K562 (cell line): ENCODE measurements at regions not wholly inside any gene's neighbourhood (a gene's known extent, or its start where the extent isn't known, plus 50 kb on each side); places are given as distances from the start of the nearest gene placed in this dataset.

ENCODE experiments used
- ATAC-seq: fragments of 200-7000 bp; cut with Tn5 transposase; 3 replicates; pipeline ENCODE4 v1.9.1; 2020; ENCODE audit warnings: moderate library complexity
- BruUV-seq: library from RNA; stranded (reverse); fragments of 400-500 nt; replicated peaks from 2 replicates; lab custom pipeline; 2021; lab: Mats Ljungman, UMichigan
- CTCF ChIA-PET: fragments of 300-600 bp; formaldehyde crosslinking; extraction: SDS; loops from one replicate; lab custom pipeline; 2021; ENCODE audit warnings: low intra/inter-chr PET ratio; lab: Yijun Ruan, JAX
- POLR2A ChIA-PET: fragments of 300-600, 350-650 bp; sonication (Branson Sonifier 250); formaldehyde crosslinking; extraction: SDS; loops from one replicate; lab custom pipeline; 2021; ENCODE audit warnings: antibody characterized with exemption, inconsistent platforms; lab: Yijun Ruan, JAX
- DNase-seq, 4 experiments: peaks; one replicate each; pipeline versions ENCODE4 v3.0.0 to v3.0.0-alpha.2; 2011 to 2018; ENCODE audit warnings: low spot score in 3 of 4, mixed read lengths in 3 of 4; ENCODE audit errors: extremely low read depth in 1 of 4
- FAIRE-seq: peaks from 2 replicates; lab custom pipeline; 2011; peaks lifted over from hg19 to GRCh38; lab: Jason Lieb, UNC
- H2AFZ ChIP-seq: 2 replicates; pipeline ENCODE4 v1.6.0; 2011; ENCODE audit warnings: low read depth, low read length, control low read depth, inconsistent platforms
- H3K27ac ChIP-seq: fragments of 200-600 bp; 3 replicates; pipeline ENCODE4 v1.8.0; 2011; ENCODE audit warnings: low read depth, mild to moderate bottlenecking, control low read depth, inconsistent platforms, low read length, moderate library complexity, mixed read lengths; ENCODE audit errors: extremely low read depth
- H3K27me3 ChIP-seq, 2 experiments: fragments of 300-600 bp in 1 of 2; 2 replicates in 1 of 2; 3 replicates in 1 of 2; pipeline versions ENCODE4 v1.6.0 to v1.8.0; 2011; ENCODE audit warnings: inconsistent platforms in 2 of 2, low read length in 2 of 2, mild to moderate bottlenecking in 1 of 2, mixed read lengths in 1 of 2, moderate library complexity in 1 of 2; ENCODE audit not compliant: control insufficient read depth in 2 of 2, insufficient read depth in 2 of 2
- H3K36me3 ChIP-seq: fragments of 300-600 bp; 3 replicates; pipeline ENCODE4 v1.8.0; 2011; ENCODE audit warnings: mild to moderate bottlenecking, low read length, inconsistent platforms; ENCODE audit not compliant: control insufficient read depth, insufficient read depth
- H3K4me1 ChIP-seq, 2 experiments: fragments of 200-600 bp in 1 of 2; replicated peaks in 1 of 2; 2 replicates in 1 of 2; 3 replicates in 1 of 2; pipeline versions ENCODE4 v1.5.1 to v1.8.0; 2011; ENCODE audit warnings: inconsistent platforms in 2 of 2, low read length in 2 of 2, mild to moderate bottlenecking in 1 of 2, mixed read lengths in 1 of 2, moderate library complexity in 1 of 2; ENCODE audit not compliant: control insufficient read depth in 2 of 2, insufficient read depth in 2 of 2
- H3K4me2 ChIP-seq: 2 replicates; pipeline ENCODE4 v1.6.1; 2011; ENCODE audit warnings: low read length, control low read depth, inconsistent platforms, mixed read lengths; ENCODE audit not compliant: insufficient read depth
- H3K4me3 ChIP-seq: fragments of 200-600 bp; sonication (generic), shearing (Covaris generic); 2 replicates; pipeline ENCODE4 v1.5.1; 2016; ENCODE audit warnings: control low read depth, inconsistent platforms
- H3K79me2 ChIP-seq: fragments of 200-600 bp; 3 replicates; pipeline ENCODE4 v1.8.0; 2011; ENCODE audit warnings: low read length, inconsistent platforms; ENCODE audit not compliant: control insufficient read depth, insufficient read depth
- H3K9ac ChIP-seq, 2 experiments: 2 replicates each; pipeline versions ENCODE4 v1.6.0 to v1.6.1; 2011; ENCODE audit warnings: low read depth in 2 of 2, low read length in 2 of 2, control low read depth in 1 of 2, inconsistent platforms in 1 of 2, mild to moderate bottlenecking in 1 of 2, mixed read lengths in 1 of 2; ENCODE audit not compliant: insufficient read depth in 1 of 2
- H3K9me1 ChIP-seq: one replicate; pipeline ENCODE4 v1.6.0; 2011; ENCODE audit warnings: inconsistent platforms, mild to moderate bottlenecking, low read length, moderate library complexity; ENCODE audit not compliant: control insufficient read depth, insufficient read depth
- H3K9me3 ChIP-seq: replicated peaks from 2 replicates; pipeline ENCODE4 v1.5.1; 2011; ENCODE audit warnings: low read depth, low read length, inconsistent platforms; ENCODE audit not compliant: control insufficient read depth, insufficient read depth
- H4K20me1 ChIP-seq: replicated peaks from 2 replicates; pipeline ENCODE4 v1.6.1; 2011; ENCODE audit warnings: low read length, inconsistent platforms, mixed read lengths; ENCODE audit not compliant: control insufficient read depth, insufficient read depth
- ARID3A ChIP-seq: IDR thresholded peaks from 2 replicates; pipeline ENCODE4 v1.6.1; 2012; ENCODE audit warnings: low read depth, low read length, improper control_type of control experiment, borderline replicate concordance
- BHLHE40 ChIP-seq: IDR thresholded peaks from 2 replicates; pipeline ENCODE4 v1.6.1; 2011; ENCODE audit warnings: low read length, improper control_type of control experiment
- DMBX1 ChIP-seq: fragments of 250-450 bp; sonication (Bioruptor Pico); IDR thresholded peaks from 2 replicates; pipeline ENCODE4 v1.8.0; 2022; ENCODE audit warnings: inconsistent platforms, mild to moderate bottlenecking, moderate library complexity, borderline replicate concordance
- HOXB6 ChIP-seq: fragments of 250-450 bp; sonication (Bioruptor Pico); IDR thresholded peaks from 2 replicates; pipeline ENCODE4 v1.5.1; 2022; ENCODE audit warnings: mild to moderate bottlenecking, borderline replicate concordance
- LARP7 ChIP-seq: fragments of 450-650 bp; IDR thresholded peaks from 2 replicates; pipeline ENCODE4 v1.6.1; 2016
- MYNN ChIP-seq, 2 experiments: sonication (generic); formaldehyde crosslinking in 1 of 2; IDR thresholded peaks; 2 replicates each; pipeline versions ENCODE4 v1.5.0 to v1.6.1; 2016 to 2020; ENCODE audit warnings: antibody characterized with exemption in 1 of 2, missing genetic modification reagents in 1 of 2
- USF1 ChIP-seq: sonication (generic); formaldehyde crosslinking; IDR thresholded peaks from 2 replicates; pipeline ENCODE4 v1.9.0; 2022; ENCODE audit warnings: mild to moderate bottlenecking, missing genetic modification reagents
- ZNF133 ChIP-seq: fragments of 250-450 bp; sonication (Bioruptor Pico); IDR thresholded peaks from 2 replicates; pipeline ENCODE4 v1.4.0; 2020; ENCODE audit warnings: mild to moderate bottlenecking
- WGBS: fragments of 100-300 bp; shearing (Covaris generic); methylation state at CpG from one replicate; pipeline ENCODE4 v1.1.6; 2016; ENCODE audit warnings: low coverage, mixed read lengths; ENCODE audit not compliant: insufficient coverage; ENCODE audit errors: missing lambda C conversion rate; 5-methylcytosine and 5-hydroxymethylcytosine counted together
- in situ Hi-C: fragments of 300-500 bp; cut with MboI; formaldehyde crosslinking; loops from 4 replicates; pipeline ENCODE4 v1.15.0; 2018; ENCODE audit warnings: inconsistent platforms, mixed read lengths
- intact Hi-C: fragments of 100-400 bp; cut with micrococcal nuclease; formaldehyde crosslinking; loops from 2 replicates; pipeline ENCODE4 v1.14.2; 2022

GRCh38 chr4:41406113-41406516 is 131.8 kb upstream of the LIMCH1 start:
- H3K4me2 ChIP-seq = no peak overlapping the region
- in situ Hi-C loops = no loop called here
- DNase-seq (no peak), FAIRE-seq (no peak), ATAC-seq (no peak)
- H3K27ac ChIP-seq = no peak overlapping the region
- intact Hi-C loops = no loop called here
- H3K4me1 ChIP-seq = no peaks in the 10 kb centered on the region
- H3K9ac ChIP-seq = no peak overlapping the region
- H3K36me3 ChIP-seq = no peaks in the 10 kb centered on the region
- no peak for TF ChIP-seq MYNN (IDR thresholded peaks at IDR 0.05)
- TF ChIP-seq MYNN (CRISPR knock-in tag; IDR thresholded peaks at IDR 0.05) = no peak
- no peak for TF ChIP-seq DMBX1 (CRISPR knock-in tag)
- TF ChIP-seq HOXB6 = no peak
- TF ChIP-seq USF1 (CRISPR knock-in tag) = no peak
- no peak for TF ChIP-seq ZNF133
- TF ChIP-seq ARID3A = no peak
- no peak for TF ChIP-seq BHLHE40
- no peak for TF ChIP-seq LARP7
- no peaks in the 10 kb centered on the region for H3K79me2 ChIP-seq
- ChIA-PET POLR2A (no interaction called here), CTCF (no interaction called here)
- no peaks in the 10 kb centered on the region for H3K9me3 ChIP-seq
- 0% methylated on average over 1 of the region's 1 CpG for WGBS
- H2AFZ ChIP-seq = no peak overlapping the region
- no peaks in the 10 kb centered on the region for H3K27me3 ChIP-seq
- H3K9me1 ChIP-seq = no peaks in the 10 kb centered on the region
- H4K20me1 ChIP-seq = no peaks in the 10 kb centered on the region
- no peak overlapping the region for H3K4me3 ChIP-seq
- BruUV-seq = no TSS peak
